HAP-1 (cell line): ENCODE measurements at regions not wholly inside any gene's neighbourhood (a gene's known extent, or its start where the extent isn't known, plus 50 kb on each side); places are given as distances from the start of the nearest gene placed in this dataset.

Source experiments
- DNase-seq, 2 experiments: peaks; one replicate each; pipeline ENCODE4 v3.0.0-alpha.2; 2016 to 2020; ENCODE audit warnings: low spot score in 2 of 2
- H3K27me3 ChIP-seq: fragments of 250-450 bp; sonication (Bioruptor Pico); 2 replicates; pipeline ENCODE4 v1.5.1; 2020; ENCODE audit warnings: low read depth, mild to moderate bottlenecking, moderate library complexity
- H3K36me3 ChIP-seq: fragments of 250-450 bp; sonication (Bioruptor Pico); replicated peaks from 2 replicates; pipeline ENCODE4 v1.5.1; 2020; ENCODE audit warnings: mild to moderate bottlenecking
- H3K4me1 ChIP-seq: fragments of 250-450 bp; sonication (Bioruptor Pico); 2 replicates; pipeline ENCODE4 v1.5.1; 2020; ENCODE audit warnings: mild to moderate bottlenecking
- H3K4me3 ChIP-seq: fragments of 250-450 bp; sonication (Bioruptor Pico); 2 replicates; pipeline ENCODE4 v1.5.1; 2020; ENCODE audit warnings: mild to moderate bottlenecking, moderate library complexity
- H3K9me3 ChIP-seq: fragments of 250-450 bp; sonication (Bioruptor Pico); 2 replicates; pipeline ENCODE4 v1.5.1; 2020; ENCODE audit warnings: mild to moderate bottlenecking, moderate library complexity
- in situ Hi-C: fragments of 300-500 bp; cut with MboI; formaldehyde crosslinking; loops from 3 replicates; pipeline ENCODE4 v1.14.3; 2020; ENCODE audit warnings: low sequenced_read_pairs, inconsistent platforms, mixed read lengths

DNA sequence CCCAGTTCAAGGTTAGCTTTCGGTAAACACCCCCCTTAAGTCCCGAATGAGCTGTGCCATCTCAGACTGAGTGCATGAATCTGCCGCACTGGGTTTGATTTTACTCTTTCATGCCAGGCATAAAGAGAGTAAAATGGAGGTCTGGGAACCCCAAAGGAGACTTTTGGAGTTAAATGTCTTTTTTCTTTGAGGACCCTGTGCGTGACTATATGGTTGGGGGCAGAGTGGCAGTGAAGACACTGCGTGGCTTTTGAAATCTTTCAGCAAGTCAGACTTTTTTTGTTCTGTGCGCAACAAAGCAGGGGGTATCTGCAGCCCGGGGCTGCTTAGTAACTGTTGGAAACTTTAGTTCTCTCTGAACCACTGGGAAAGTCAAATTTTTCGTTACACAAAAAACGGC lies 392.9 kb upstream of the SALL1 start:
- H3K9me3 ChIP-seq: no peaks in the 10 kb centered on the region
- no peaks in the 10 kb centered on the region for H3K27me3 ChIP-seq
- H3K4me3 ChIP-seq: no peak overlapping the region
- in situ Hi-C loops: no loop called here
- peaks cover 20% of the 10 kb centered on the region for H3K4me1 ChIP-seq
- H3K36me3 ChIP-seq: no peaks in the 10 kb centered on the region
- DNase-seq: no peak

GRCh38 chr16:51542981-51543815 lies 392.1 kb upstream of the SALL1 start:
- no peaks in the 10 kb centered on the region for H3K36me3 ChIP-seq
- peak; percentile 43 to 52 for DNase-seq
- H3K4me3 ChIP-seq: no peak overlapping the region
- H3K27me3 ChIP-seq: no peaks in the 10 kb centered on the region
- H3K9me3 ChIP-seq: no peaks in the 10 kb centered on the region
- in situ Hi-C loops: no loop called here
- peaks cover 20% of the 10 kb centered on the region for H3K4me1 ChIP-seq

GRCh38 chr16:51540259-51540658 lies 389.2 kb upstream of the SALL1 start:
- in situ Hi-C loops: no loop called here
- Histone ChIP-seq H3K9me3 (no peaks in the 10 kb centered on the region), H3K4me3 (no peak overlapping the region), H3K27me3 (no peaks in the 10 kb centered on the region), H3K36me3 (no peaks in the 10 kb centered on the region), H3K4me1 (peaks cover 15% of the 10 kb centered on the region)
- no peak for DNase-seq

- H3K4me1 ChIP-seq: peaks cover 10% of the 10 kb centered on the region
- no peaks in the 10 kb centered on the region for H3K36me3 ChIP-seq
- in situ Hi-C loops: no loop called here
- H3K27me3 ChIP-seq: no peaks in the 10 kb centered on the region
- no peaks in the 10 kb centered on the region for H3K9me3 ChIP-seq
- no peak overlapping the region for H3K4me3 ChIP-seq
- no peak for DNase-seq
Observed at GRCh38 chr16:51538707-51539498, 387.8 kb upstream of the SALL1 start.

- Histone ChIP-seq H3K9me3 (no peaks in the 10 kb centered on the region), H3K4me1 (no peaks in the 10 kb centered on the region), H3K36me3 (no peaks in the 10 kb centered on the region), H3K4me3 (no peak overlapping the region), H3K27me3 (no peaks in the 10 kb centered on the region)
- in situ Hi-C loops: no loop called here
- DNase-seq: no peak
Observed at GRCh38 chr16:51535591-51535990, 384.5 kb upstream of the SALL1 start.

- Histone ChIP-seq H3K4me1 (no peaks in the 10 kb centered on the region), H3K9me3 (no peaks in the 10 kb centered on the region), H3K27me3 (no peaks in the 10 kb centered on the region), H3K36me3 (no peaks in the 10 kb centered on the region), H3K4me3 (no peak overlapping the region)
- in situ Hi-C loops: no loop called here
- no peak for DNase-seq
Observed at GRCh38 chr16:51532551-51532950, 381.5 kb upstream of the SALL1 start.

GRCh38 chr16:51531271-51531670 lies 380.2 kb upstream of the SALL1 start:
- no peaks in the 10 kb centered on the region for H3K27me3 ChIP-seq
- in situ Hi-C loops: no loop called here
- H3K9me3 ChIP-seq: no peaks in the 10 kb centered on the region
- no peaks in the 10 kb centered on the region for H3K36me3 ChIP-seq
- H3K4me1 ChIP-seq: no peaks in the 10 kb centered on the region
- H3K4me3 ChIP-seq: no peak overlapping the region
- DNase-seq: no peak

- Histone ChIP-seq H3K4me1 (no peaks in the 10 kb centered on the region), H3K36me3 (no peaks in the 10 kb centered on the region), H3K9me3 (no peaks in the 10 kb centered on the region), H3K4me3 (no peak overlapping the region), H3K27me3 (no peaks in the 10 kb centered on the region)
- in situ Hi-C loops: no loop called here
- DNase-seq: no peak
Observed at GRCh38 chr16:51527349-51527748, 376.3 kb upstream of the SALL1 start.

- Histone ChIP-seq H3K36me3 (no peaks in the 10 kb centered on the region), H3K4me3 (no peak overlapping the region), H3K27me3 (no peaks in the 10 kb centered on the region), H3K4me1 (no peaks in the 10 kb centered on the region), H3K9me3 (0 out of 2 replicates have a peak, but pooled peaks cover 3% of the 10 kb centered on the region)
- in situ Hi-C loops: no loop called here
- no peak for DNase-seq
Observed at GRCh38 chr16:51526621-51527020, 375.6 kb upstream of the SALL1 start.

GRCh38 chr16:51524555-51525373 lies 373.7 kb upstream of the SALL1 start:
- no peaks in the 10 kb centered on the region for H3K4me1 ChIP-seq
- H3K36me3 ChIP-seq: no peaks in the 10 kb centered on the region
- no peak overlapping the region for H3K4me3 ChIP-seq
- no peaks in the 10 kb centered on the region for H3K27me3 ChIP-seq
- in situ Hi-C loops: no loop called here
- H3K9me3 ChIP-seq: 0 out of 2 replicates have a peak, but pooled peaks cover 3% of the 10 kb centered on the region
- no peak for DNase-seq

DNA sequence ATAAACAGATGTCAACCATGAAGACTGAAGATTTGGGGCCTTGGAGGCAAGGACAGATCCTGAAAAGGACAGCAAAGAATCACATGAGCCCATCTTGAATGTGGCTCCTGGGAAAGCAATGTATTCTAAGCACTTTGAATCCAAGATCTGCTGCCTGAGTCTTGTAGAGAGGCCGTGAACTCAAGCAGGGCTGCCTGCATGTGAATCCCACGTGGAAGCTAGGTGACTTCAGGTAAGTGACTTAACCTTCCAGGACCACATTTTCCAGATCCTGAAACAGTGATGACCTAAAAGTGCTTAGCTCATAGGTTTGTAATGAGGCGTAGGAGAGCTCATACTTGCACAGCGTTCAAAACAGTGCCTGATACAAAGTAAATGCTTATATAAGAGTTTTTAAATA lies 373.0 kb upstream of the SALL1 start:
- no peak for DNase-seq
- Histone ChIP-seq H3K4me1 (no peaks in the 10 kb centered on the region), H3K27me3 (no peaks in the 10 kb centered on the region), H3K36me3 (no peaks in the 10 kb centered on the region), H3K4me3 (no peak overlapping the region), H3K9me3 (0 out of 2 replicates have a peak, but pooled peaks cover 3% of the 10 kb centered on the region)
- in situ Hi-C loops: no loop called here

DNA sequence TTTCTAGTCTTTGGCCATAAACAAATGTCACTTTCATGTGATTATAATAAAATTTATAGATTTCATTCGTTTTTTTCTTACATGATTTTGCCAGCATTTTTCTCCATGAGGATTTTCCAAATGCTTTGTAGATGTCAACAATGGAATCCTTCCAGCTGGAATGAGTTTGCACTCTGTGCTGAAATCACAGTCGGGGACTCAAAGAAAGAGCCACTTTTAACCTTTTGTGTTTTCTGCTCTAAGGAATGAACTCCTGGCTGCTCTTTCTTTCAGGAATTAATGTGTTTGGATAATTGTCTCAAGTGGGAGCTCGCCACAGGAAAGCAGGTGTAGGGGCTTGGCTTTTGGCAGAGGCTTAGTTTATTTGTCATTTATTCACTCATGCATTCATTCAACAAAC lies 372.3 kb upstream of the SALL1 start:
- peak in 1 of 2 experiments; percentile 16 for DNase-seq
- Histone ChIP-seq H3K27me3 (no peaks in the 10 kb centered on the region), H3K36me3 (no peaks in the 10 kb centered on the region), H3K4me1 (no peaks in the 10 kb centered on the region), H3K4me3 (no peak overlapping the region), H3K9me3 (0 out of 2 replicates have a peak, but pooled peaks cover 3% of the 10 kb centered on the region)
- in situ Hi-C loops: no loop called here

DNA sequence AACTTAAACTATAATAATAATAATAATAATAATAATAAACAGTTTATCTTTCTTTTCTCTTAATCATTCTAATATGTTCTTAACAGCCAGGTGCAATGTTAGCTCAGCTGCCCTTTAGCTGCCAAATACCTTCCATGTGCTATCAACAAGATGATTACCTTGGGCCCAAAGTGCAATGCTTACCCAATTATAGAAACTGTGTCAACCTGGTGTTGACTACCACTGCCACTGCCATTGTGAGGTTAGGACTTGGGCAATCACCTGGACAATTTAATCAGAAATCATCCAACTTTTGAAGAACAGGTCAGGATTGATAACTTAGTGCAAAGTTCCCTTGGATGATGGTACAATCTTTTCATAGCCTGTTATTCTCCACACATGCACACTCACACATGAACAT lies 371.8 kb upstream of the SALL1 start:
- H3K27me3 ChIP-seq: no peaks in the 10 kb centered on the region
- no peak overlapping the region for H3K4me3 ChIP-seq
- in situ Hi-C loops: no loop called here
- DNase-seq: no peak
- H3K9me3 ChIP-seq: 0 out of 2 replicates have a peak, but pooled peaks cover 3% of the 10 kb centered on the region
- H3K36me3 ChIP-seq: no peaks in the 10 kb centered on the region
- H3K4me1 ChIP-seq: no peaks in the 10 kb centered on the region
